GM23338 (cell line): ENCODE measurements at regions not wholly inside any gene's neighbourhood (a gene's known extent, or its start where the extent isn't known, plus 50 kb on each side); places are given as distances from the start of the nearest gene placed in this dataset.

Experiments used
- ATAC-seq: fragments of 200-7000 bp; cut with Tn5 transposase; 3 replicates; pipeline ENCODE4 v1.9.1; 2020
- DNase-seq: peaks from one replicate; pipeline ENCODE4 v3.0.0-alpha.2; 2015; ENCODE audit warnings: low spot score
- H2AFZ ChIP-seq: fragments of 200-600 bp; sonication (generic); 2 replicates; pipeline ENCODE4 v1.8.0; 2016; ENCODE audit warnings: antibody characterized with exemption, mild to moderate bottlenecking, moderate library complexity
- H3F3A ChIP-seq: fragments of 200-600 bp; sonication (generic); replicated peaks from 2 replicates; pipeline ENCODE4 v1.8.0; 2017; ENCODE audit warnings: antibody characterized with exemption, mixed run types, low read depth
- H3K27ac ChIP-seq: fragments of 200-600 bp; sonication (generic); 2 replicates; pipeline ENCODE4 v1.6.1; 2016; ENCODE audit warnings: low read depth
- H3K27me3 ChIP-seq: fragments of 200-600 bp; sonication (generic); 2 replicates; pipeline ENCODE4 v1.8.0; 2016; ENCODE audit warnings: mild to moderate bottlenecking, mixed run types, moderate library complexity; ENCODE audit not compliant: insufficient read depth
- H3K36me3 ChIP-seq: fragments of 200-600 bp; sonication (generic); 2 replicates; pipeline ENCODE4 v1.8.0; 2016; ENCODE audit warnings: mild to moderate bottlenecking; ENCODE audit not compliant: insufficient read depth
- H3K4me1 ChIP-seq: fragments of 200-600 bp; sonication (generic); 2 replicates; pipeline ENCODE4 v1.8.0; 2016; ENCODE audit warnings: mild to moderate bottlenecking, moderate library complexity; ENCODE audit not compliant: insufficient read depth
- H3K4me2 ChIP-seq: fragments of 200-600 bp; sonication (generic); 2 replicates; pipeline ENCODE4 v1.7.1; 2017; ENCODE audit warnings: mixed run types
- H3K4me3 ChIP-seq: fragments of 200-600 bp; sonication (generic); 2 replicates; pipeline ENCODE4 v1.6.1; 2016; ENCODE audit warnings: mixed run types
- H3K79me2 ChIP-seq: fragments of 200-600 bp; sonication (generic); replicated peaks from 2 replicates; pipeline ENCODE4 v1.8.0; 2017; ENCODE audit warnings: mild to moderate bottlenecking; ENCODE audit not compliant: insufficient read depth
- H3K9me2 ChIP-seq: fragments of 200-600 bp; sonication (generic); 2 replicates; pipeline ENCODE4 v1.8.0; 2017; ENCODE audit not compliant: insufficient read depth
- H4K20me1 ChIP-seq: fragments of 200-600 bp; sonication (generic); replicated peaks from 2 replicates; pipeline ENCODE4 v1.8.0; 2017; ENCODE audit warnings: mild to moderate bottlenecking; ENCODE audit not compliant: insufficient read depth
- H3K27ac Mint-ChIP-seq: 2 replicates; pipeline ENCODE4 v1.8.0; 2020; ENCODE audit warnings: inconsistent platforms, mild to moderate bottlenecking, moderate library complexity, mixed read lengths
- H3K27me3 Mint-ChIP-seq: 3 replicates; pipeline ENCODE4 v1.8.0; 2022; ENCODE audit warnings: low read depth, mild to moderate bottlenecking, moderate library complexity, mixed read lengths, inconsistent platforms; ENCODE audit not compliant: insufficient read depth, poor library complexity
- H3K36me3 Mint-ChIP-seq: 3 replicates; pipeline ENCODE4 v1.8.0; 2021; ENCODE audit warnings: low read depth, mild to moderate bottlenecking, inconsistent platforms, moderate library complexity, mixed read lengths
- H3K4me1 Mint-ChIP-seq: 3 replicates; pipeline ENCODE4 v1.8.0; 2020; ENCODE audit warnings: mild to moderate bottlenecking, inconsistent platforms, mixed read lengths
- H3K4me3 Mint-ChIP-seq: 3 replicates; pipeline ENCODE4 v1.8.0; 2021; ENCODE audit warnings: moderate library complexity, mild to moderate bottlenecking, inconsistent platforms, mixed read lengths
- H3K9me3 Mint-ChIP-seq: 3 replicates; pipeline ENCODE4 v1.8.0; 2020; ENCODE audit warnings: moderate library complexity, mild to moderate bottlenecking, inconsistent platforms, mixed read lengths
- POLR2AphosphoS5 ChIP-seq: IDR thresholded peaks from 2 replicates; pipeline ENCODE4 v1.6.1; 2016; ENCODE audit warnings: antibody characterized with exemption, low read depth
- STAT1 ChIP-seq: IDR thresholded peaks from one replicate; pipeline ENCODE4 v1.6.1; 2016; ENCODE audit warnings: antibody characterized with exemption; ENCODE audit not compliant: unreplicated experiment
- TF ChIP-seq, protein P1 (sequence below): fragments of 250-450 bp; sonication (Bioruptor Pico); IDR thresholded peaks from 2 replicates; pipeline ENCODE4 v1.5.0; 2020; ENCODE audit warnings: mild to moderate bottlenecking, moderate library complexity

DNA sequence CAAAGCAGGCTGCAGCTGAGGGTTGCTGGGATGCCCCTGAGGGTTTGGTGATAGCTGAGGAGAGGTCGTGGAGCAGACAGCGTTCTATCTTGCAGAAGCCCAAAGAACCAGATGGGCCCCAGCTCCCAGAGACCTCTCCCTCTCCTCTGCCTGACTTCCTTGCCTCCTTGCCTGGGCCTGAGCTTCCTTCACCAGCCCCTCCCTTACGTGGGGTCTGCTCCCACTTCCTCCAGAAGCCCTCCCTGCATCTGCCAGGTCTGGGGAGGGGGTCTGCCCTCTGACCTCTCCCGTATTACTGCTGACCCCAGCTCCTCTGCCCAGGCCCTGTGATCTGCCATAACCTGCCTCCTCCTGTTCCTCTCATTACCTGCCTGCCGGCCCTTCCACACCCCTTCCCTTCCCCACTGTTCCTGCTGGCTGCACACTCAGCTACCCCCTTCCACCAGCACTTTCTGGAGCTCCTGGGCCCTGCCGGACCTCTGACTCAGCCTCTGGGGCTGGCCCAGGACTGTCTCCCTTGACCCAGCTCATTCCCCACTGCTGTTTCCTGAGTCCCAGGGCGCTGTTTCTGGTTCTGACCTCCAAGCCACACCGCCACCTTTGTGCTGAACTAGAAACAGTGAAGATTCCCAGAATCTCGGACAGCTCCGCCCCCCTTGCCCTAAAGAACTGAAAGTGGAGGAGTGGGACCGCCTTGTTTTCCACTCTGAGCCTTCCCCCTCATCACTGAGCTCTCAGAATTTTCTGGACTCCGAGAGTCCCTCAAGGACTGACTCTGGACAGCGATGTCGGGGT, 237.7 kb upstream of the C1orf174 start:
- Histone ChIP-seq H3K9me2 (no peaks in the 10 kb centered on the region), H3K4me2 (no peak overlapping the region), H3K27ac (no peak overlapping the region), H3K79me2 (no peaks in the 10 kb centered on the region), H4K20me1 (no peaks in the 10 kb centered on the region), H2AFZ (no peak overlapping the region), H3K27me3 (no peaks in the 10 kb centered on the region), H3K4me3 (no peak overlapping the region), H3F3A (no peaks in the 10 kb centered on the region), H3K36me3 (no peaks in the 10 kb centered on the region), H3K4me1 (no peaks in the 10 kb centered on the region)
- Mint-ChIP-seq H3K36me3 (peaks cover 14% of the 10 kb centered on the region), H3K4me3 (no peak overlapping the region), H3K27me3 (peaks cover 7% of the 10 kb centered on the region), H3K27ac (no peak overlapping the region), H3K4me1 (peaks cover 6% of the 10 kb centered on the region; the same call in 2 of the 3 replicates), H3K9me3 (peaks cover 91% of the 10 kb centered on the region)
- DNase-seq (no peak), ATAC-seq (no peak; the same call in 2 of the 3 replicates)
- TF ChIP-seq POLR2AphosphoS5 (no peak), STAT1 (no peak)

DNA sequence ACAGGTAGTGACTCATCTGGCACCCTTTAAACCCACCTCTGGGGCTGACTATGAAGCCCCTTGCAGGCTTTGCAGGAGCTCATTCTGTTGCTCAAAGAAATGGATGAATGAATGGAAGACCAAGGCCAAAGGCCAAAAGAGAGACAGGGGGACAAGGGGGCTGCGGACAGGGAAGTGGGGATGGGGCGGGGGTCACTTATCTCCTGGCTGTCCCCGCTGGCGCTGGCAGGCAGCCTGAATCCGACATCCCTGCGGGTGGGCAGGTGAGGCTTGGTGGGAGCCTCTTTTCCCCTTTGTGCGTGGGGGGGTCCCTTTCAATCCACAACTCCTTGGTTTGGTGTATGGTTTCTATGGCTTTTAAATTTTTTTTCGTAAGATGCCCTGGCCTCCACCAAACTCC, 239.6 kb upstream of the C1orf174 start:
- no peaks in the 10 kb centered on the region for H3K4me1 ChIP-seq
- H4K20me1 ChIP-seq: no peaks in the 10 kb centered on the region
- peaks cover 85% of the 10 kb centered on the region for H3K9me3 Mint-ChIP-seq
- no peak overlapping the region for H2AFZ ChIP-seq
- no peak overlapping the region for H3K27ac Mint-ChIP-seq
- no peaks in the 10 kb centered on the region for H3K36me3 ChIP-seq
- no peaks in the 10 kb centered on the region for H3K79me2 ChIP-seq
- ATAC-seq (no peak), DNase-seq (no peak)
- no peak overlapping the region for H3K4me3 ChIP-seq
- no peaks in the 10 kb centered on the region for H3K9me2 ChIP-seq
- H3F3A ChIP-seq: no peaks in the 10 kb centered on the region
- H3K4me2 ChIP-seq: no peak overlapping the region
- peaks cover 12% of the 10 kb centered on the region for H3K36me3 Mint-ChIP-seq
- H3K4me3 Mint-ChIP-seq: no peak overlapping the region
- TF ChIP-seq, protein P1, sequence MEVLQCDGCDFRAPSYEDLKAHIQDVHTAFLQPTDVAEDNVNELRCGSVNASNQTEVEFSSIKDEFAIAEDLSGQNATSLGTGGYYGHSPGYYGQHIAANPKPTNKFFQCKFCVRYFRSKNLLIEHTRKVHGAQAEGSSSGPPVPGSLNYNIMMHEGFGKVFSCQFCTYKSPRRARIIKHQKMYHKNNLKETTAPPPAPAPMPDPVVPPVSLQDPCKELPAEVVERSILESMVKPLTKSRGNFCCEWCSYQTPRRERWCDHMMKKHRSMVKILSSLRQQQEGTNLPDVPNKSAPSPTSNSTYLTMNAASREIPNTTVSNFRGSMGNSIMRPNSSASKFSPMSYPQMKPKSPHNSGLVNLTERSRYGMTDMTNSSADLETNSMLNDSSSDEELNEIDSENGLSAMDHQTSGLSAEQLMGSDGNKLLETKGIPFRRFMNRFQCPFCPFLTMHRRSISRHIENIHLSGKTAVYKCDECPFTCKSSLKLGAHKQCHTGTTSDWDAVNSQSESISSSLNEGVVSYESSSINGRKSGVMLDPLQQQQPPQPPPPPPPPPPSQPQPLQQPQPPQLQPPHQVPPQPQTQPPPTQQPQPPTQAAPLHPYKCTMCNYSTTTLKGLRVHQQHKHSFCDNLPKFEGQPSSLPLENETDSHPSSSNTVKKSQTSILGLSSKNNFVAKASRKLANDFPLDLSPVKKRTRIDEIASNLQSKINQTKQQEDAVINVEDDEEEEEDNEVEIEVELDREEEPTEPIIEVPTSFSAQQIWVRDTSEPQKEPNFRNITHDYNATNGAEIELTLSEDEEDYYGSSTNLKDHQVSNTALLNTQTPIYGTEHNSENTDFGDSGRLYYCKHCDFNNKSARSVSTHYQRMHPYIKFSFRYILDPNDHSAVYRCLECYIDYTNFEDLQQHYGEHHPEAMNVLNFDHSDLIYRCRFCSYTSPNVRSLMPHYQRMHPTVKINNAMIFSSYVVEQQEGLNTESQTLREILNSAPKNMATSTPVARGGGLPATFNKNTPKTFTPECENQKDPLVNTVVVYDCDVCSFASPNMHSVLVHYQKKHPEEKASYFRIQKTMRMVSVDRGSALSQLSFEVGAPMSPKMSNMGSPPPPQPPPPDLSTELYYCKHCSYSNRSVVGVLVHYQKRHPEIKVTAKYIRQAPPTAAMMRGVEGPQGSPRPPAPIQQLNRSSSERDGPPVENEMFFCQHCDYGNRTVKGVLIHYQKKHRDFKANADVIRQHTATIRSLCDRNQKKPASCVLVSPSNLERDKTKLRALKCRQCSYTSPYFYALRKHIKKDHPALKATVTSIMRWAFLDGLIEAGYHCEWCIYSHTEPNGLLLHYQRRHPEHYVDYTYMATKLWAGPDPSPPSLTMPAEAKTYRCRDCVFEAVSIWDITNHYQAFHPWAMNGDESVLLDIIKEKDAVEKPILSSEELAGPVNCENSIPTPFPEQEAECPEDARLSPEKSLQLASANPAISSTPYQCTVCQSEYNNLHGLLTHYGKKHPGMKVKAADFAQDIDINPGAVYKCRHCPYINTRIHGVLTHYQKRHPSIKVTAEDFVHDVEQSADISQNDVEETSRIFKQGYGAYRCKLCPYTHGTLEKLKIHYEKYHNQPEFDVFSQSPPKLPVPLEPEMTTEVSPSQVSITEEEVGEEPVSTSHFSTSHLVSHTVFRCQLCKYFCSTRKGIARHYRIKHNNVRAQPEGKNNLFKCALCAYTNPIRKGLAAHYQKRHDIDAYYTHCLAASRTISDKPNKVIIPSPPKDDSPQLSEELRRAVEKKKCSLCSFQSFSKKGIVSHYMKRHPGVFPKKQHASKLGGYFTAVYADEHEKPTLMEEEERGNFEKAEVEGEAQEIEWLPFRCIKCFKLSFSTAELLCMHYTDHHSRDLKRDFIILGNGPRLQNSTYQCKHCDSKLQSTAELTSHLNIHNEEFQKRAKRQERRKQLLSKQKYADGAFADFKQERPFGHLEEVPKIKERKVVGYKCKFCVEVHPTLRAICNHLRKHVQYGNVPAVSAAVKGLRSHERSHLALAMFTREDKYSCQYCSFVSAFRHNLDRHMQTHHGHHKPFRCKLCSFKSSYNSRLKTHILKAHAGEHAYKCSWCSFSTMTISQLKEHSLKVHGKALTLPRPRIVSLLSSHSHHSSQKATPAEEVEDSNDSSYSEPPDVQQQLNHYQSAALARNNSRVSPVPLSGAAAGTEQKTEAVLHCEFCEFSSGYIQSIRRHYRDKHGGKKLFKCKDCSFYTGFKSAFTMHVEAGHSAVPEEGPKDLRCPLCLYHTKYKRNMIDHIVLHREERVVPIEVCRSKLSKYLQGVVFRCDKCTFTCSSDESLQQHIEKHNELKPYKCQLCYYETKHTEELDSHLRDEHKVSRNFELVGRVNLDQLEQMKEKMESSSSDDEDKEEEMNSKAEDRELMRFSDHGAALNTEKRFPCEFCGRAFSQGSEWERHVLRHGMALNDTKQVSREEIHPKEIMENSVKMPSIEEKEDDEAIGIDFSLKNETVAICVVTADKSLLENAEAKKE (CRISPR knock-in tag): no peak
- H3K27ac ChIP-seq: no peak overlapping the region
- no peaks in the 10 kb centered on the region for H3K27me3 ChIP-seq
- H3K27me3 Mint-ChIP-seq: peaks cover 8% of the 10 kb centered on the region
- peaks cover 6% of the 10 kb centered on the region; the same call in 2 of the 3 replicates for H3K4me1 Mint-ChIP-seq
